HK-2 (cell line): ENCODE measurements at regions not wholly inside any gene's neighbourhood (a gene's known extent, or its start where the extent isn't known, plus 50 kb on each side); places are given as distances from the start of the nearest gene placed in this dataset.

Source experiments
- DNase-seq: peaks from one replicate; pipeline ENCODE4 v3.0.0-alpha.2; 2018; ENCODE audit not compliant: unreplicated experiment

DNA sequence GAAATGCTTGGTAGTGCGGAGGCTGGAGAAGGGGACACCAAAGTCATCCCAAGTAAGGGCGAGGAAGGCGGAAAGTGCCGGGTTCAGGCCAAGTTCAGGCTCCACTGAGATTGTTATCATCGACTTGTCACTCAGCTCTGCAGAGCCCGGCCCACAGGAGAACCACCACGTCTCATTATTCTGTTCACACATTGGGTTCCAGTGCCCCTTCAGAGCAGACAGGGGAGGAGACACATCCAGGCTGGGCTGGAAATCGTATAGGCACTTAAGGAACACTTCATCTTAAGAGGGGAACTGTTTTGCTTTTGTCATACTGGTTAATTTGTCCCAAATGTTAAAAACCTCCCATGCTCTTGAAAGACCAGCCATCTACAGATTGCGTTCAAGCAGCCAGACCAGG, 118.3 kb upstream of the ADAMTS18 start:
- DNase-seq, result no peak

DNA sequence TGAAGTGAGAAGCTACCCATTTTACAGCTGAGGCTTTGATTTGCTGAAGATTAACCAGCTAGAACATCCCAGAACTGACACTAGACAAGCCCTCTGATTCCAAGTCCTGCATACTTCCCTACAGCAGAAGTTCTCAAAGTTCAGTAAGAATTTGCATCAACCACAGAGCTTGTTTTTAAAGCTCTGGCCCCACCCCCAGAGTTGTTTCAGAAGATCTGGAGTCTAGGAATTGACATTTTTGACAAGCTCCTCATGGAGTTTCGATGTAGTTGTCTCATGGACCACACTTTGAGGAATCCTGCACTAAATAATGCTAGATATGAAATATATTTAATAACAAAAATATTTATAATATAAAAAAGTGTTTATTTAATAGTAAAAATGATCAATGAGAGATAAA, 120.3 kb upstream of the ADAMTS18 start:
- no peak for DNase-seq

DNA sequence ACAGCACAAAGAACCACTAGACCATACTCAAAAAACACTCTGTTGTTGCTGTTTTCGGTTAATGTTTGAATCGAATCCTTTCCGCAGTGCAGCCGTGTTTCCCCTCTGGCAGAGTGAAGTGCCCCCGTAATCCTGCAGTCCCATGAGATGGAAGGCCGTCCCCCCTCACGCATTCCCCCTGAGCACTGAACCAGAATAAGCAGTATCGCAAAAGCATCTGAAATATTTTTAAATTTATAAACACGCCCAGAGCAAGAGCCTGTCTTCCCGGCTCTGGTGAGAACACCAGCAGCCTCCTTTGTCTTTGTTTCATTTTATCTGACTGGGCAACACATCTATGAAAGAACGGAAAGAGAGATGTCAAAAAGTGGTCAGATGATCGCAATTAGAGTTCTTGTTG, 121.0 kb upstream of the ADAMTS18 start:
- peak; percentile 56 for DNase-seq

DNA sequence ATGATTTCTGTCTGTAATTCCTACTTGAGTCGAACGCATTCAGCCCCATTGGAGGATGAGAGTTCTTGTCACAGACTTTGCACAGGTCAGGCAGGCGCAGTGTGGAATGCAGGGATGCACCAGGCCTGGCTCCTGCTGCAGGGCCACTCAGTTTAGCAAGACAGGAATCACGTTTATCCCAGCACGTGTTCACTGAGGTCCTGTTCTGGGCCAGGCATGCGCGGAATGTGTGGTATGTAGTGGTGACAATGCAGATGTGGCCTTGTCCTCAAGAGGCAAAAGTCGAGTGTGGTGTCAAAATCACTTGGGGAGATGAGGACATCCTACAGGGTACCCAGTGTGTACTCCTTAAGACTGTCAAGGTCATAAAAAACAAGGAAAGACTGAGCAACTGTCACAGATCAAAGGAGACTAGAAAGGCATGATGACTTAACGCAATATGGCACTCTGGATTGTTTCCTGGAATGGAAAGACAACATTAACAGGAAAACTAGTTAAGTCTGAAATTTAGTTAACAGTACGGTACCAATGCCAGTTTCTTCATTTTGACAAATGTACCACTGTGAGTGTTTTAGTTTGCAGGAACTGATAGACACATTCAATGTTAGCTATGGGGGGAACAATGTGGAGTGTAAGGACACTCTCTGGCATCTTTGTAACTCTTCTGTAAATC, 121.5 kb upstream of the ADAMTS18 start:
- peak; percentile 54 for DNase-seq

DNA sequence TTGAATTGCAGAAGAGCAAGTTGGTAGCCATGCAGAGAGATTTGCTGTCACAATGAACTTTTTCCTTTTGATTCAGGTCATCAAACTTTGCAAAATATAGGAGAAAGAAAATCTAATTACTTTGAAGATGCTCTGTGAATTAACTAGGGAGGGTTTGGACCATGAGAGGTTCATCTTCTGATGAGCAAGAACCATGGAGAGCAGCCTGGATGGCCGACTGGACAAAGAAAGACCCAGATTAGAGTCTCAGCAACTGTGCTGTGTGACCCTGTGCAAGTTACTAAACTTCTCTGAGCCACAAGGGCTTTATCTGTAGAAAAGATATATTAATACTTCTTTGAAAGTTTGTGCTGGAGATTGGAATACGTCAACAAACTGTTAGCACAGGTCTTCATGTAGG, 122.6 kb upstream of the ADAMTS18 start:
- DNase-seq, result no peak

DNA sequence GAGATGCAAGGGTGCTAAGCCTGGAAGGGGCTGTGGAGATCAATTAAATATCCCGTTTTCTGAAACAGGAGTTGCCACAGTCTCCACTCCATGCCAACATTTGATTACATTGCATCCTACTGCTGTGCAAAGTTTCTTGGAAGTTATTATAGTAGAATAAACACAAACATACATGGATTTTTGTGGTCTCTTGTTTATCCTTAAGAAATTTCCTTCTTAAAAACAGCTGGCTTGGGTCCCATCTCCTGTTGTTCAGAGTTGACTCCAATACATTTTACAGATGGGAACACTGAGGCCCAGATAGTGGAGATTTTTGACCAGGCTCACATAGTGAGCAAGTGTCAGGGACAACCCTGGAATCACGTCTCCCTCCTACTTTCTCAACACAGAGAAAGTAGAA, 124.0 kb upstream of the ADAMTS18 start:
- DNase-seq, result no peak

DNA sequence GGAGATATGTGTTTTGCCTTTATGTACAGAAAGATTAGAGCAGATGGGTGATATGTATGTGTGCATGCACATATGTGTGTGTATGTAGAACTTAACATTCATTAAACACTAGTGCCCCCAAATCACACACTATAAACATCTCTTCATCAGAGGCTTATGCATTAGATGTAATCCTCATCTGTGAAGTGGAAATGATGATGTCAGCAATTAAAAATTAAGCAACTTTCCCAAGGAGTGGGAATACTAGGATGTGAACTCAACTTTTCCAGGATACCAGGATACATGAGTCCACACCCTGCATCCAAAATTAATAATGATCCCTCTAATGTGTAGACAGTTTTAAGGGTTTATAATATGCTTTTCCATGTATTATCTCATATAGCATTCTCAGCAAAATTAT, 127.7 kb upstream of the ADAMTS18 start:
- no peak for DNase-seq

DNA sequence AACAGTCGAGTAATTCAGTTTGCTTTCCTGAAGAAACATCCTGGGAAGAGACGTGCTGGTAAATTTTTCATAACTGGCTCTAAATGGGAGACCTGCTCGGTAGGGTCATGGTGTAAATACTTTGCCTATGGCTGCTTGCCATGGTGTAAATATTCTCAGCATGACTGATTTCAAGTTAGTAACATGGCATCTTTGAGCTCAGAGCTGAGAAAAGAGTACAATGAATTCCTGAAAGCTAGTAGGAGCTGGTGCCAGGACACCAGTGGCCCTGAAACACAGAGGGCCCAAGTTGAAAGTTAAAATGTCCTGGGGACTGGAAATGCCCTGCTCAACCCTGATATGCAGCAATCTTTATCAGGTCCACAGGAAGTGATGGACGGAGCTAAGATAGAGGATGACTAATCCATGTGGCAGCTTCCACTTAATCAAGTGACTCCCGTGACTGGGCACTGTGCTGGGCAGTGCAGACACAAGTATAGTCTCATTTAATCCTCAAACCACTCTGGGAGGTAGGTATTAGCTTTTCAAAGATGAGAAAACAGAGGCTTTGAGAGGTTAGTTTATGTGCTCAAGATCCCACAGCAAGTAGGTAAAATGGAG, 130.1 kb upstream of the ADAMTS18 start:
- no peak for DNase-seq

DNA sequence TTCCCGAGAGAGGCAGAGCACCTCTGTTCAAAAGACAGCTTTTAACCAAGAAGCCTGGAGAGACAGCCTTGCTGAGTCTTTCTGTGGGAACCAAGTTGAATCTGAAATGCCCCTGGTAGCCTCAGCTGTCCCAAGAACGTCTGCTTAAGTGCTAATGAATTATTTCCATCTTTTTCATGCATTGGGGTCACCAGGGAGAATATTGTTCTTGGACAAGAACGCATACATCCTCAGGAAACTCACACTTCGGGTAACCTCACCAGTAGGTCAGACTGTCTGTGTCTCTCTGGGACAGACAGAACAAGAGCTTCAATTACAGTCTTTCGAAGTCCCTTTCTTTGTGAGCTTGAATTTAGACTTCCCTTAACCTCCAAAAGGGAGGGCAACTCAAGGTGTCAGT, 134.6 kb upstream of the ADAMTS18 start:
- DNase-seq, result no peak

DNA sequence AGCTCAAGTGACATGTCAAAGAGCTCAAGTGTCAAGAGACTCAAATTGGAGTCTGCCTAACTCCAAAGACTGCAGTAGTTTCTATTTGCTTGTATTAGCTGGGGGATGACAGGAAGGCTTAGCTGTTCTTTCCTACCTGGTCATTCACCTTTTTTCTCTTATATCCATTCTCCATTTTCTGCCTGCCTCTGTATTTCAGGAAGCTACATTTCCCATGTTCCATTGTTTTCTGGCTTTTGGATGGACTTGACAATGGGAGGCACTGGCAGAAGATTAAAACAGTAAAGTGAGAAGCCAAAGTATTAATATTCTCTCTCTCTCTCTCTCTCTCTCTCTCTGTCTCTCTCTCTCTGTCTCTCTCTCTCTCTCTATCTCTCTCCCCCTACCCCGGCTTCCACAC, 135.7 kb upstream of the ADAMTS18 start:
- DNase-seq, result no peak

DNA sequence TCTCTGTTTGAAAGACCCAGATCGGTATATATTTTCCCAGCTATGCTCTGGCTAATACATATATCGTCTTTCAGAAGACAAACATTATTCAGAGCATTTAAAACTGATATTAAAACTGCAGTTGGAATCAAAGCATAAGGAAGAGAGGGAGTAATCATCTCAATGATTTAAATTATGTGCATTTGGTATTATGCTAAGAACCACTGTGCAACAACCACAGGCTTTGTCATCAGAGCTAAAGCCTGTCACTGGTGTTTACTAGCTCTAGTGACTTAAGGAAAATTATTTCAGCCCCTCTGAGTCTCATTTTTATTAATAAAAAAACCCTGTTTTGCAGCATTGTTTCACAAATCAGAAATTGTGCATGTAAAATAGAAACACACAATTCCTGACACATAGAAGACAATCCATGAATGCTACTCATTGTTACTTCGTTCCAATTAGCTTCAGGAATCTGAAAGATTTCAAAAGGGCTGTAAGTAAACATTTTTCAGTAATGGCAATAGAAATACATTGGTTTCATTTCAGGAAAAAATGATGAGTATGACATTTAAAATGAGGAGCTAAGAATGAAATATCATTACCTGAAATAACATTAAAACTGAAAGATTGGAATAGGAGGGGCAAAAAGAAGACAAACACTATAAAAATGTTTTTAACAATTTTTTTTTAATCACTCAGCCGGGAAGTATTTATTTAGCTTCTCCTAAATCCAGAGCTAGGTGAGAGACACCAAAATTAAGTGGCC, 136.5 kb upstream of the ADAMTS18 start:
- no peak for DNase-seq

DNA sequence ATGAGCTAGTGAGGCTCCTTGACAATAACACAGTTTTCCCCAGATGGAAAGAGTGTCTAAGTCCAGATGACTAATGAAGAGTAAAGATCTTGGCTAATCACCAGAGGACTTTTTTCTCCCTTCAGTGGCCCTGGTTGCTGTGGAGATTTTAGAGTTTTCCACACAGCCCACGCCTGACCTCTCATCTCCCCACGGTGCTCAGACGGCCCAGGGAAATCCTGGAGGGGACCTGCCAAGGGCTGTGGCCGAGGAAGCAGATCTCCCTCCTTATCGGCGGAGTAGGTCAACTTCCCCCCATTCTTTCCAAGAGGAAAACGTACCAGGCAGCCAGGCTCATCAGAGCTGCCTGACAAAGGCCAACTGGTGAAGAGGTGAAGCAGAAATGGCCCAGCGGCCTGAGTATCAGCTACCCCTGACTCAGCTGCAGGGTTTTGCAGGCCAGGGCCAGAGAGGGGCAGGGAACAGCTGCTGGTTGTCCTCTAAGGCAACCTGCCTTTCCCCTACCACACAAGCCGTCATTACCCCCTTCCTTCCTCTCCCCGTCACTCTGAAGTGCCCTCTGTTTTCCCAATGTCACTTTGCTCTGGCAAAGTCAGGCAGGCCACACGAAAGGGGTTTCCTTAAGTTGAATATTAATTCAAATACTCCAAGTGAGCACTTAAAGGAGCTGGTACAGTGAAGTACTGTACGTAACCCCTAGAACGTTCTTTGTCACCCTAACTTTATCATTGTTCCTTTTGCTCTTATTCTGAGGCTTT, 140.2 kb upstream of the ADAMTS18 start:
- no peak for DNase-seq

DNA sequence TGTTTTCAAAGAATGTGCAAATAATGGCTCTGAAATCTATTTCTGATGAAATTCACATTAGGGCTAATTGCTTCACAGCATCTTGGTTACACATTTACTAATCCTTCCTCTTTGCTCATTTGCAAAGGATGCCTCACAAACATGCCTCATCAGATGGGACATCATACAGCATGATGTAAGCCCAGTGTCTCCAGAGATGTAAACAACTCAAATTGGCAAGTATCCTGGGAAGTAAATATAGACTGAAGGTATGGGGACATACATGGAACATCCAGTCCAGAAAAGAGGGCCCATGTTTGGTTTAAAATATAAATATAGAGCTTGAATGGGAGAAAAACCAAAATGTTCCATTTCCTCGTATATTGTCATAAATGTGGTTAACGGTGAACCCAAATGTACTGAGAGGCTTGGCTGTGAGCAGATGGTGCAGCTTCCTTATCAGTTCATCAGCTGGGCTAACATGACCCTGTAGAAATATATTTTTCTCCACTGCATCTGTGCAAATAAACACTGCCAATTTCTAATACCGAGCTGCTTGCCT, 142.9 kb upstream of the NUDT7 start:
- no peak for DNase-seq

DNA sequence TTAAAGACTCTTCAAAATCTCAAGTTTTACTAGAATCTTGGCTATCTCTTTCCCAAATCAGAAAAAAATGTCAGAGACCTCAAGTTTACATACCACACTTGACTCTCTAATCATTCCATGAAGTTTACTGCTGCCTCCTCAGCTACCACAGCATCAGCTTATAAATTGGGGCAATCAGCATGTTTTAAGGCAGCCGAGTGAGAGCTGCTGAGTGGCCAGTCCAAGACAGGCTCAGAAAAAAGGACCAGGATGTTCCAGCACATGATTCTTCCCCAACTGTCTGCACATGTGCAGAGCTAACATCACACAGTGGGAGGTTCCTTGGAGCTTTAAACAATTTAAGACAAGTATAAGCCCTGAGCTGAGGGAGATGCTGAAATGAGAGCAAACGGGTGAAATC, 140.6 kb upstream of the NUDT7 start:
- no peak for DNase-seq

DNA sequence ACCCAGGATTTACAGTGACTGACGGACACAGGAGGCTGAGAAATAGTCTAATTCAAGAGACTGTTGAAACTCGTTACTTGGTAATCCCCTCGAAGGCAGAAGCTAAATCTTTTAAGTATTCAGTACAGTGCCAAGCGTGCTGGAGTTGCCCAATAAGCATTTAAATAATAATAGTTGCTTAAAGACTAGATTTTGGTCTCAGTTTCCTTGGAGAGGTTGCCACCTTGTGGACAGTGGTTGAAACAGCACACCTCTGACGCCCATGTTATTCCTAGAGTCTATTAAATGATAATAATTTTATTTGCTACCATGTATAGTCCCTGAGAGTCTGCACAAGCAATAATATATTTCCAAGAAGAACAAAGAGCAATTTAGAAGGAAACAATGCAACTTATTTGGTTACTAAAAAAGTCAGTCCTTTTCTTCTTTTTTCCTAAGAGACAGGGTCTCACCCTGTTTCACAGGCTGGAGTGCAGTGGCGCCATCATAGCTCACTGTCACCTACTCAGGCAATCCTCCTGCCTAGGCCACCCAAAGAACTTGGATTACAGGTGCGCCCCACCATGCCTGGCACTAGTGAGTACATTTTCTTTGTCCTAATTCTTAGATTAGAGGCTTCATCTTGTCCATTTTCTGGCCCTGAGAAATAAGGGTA, 138.0 kb upstream of the NUDT7 start:
- peak; percentile 38 for DNase-seq

DNA sequence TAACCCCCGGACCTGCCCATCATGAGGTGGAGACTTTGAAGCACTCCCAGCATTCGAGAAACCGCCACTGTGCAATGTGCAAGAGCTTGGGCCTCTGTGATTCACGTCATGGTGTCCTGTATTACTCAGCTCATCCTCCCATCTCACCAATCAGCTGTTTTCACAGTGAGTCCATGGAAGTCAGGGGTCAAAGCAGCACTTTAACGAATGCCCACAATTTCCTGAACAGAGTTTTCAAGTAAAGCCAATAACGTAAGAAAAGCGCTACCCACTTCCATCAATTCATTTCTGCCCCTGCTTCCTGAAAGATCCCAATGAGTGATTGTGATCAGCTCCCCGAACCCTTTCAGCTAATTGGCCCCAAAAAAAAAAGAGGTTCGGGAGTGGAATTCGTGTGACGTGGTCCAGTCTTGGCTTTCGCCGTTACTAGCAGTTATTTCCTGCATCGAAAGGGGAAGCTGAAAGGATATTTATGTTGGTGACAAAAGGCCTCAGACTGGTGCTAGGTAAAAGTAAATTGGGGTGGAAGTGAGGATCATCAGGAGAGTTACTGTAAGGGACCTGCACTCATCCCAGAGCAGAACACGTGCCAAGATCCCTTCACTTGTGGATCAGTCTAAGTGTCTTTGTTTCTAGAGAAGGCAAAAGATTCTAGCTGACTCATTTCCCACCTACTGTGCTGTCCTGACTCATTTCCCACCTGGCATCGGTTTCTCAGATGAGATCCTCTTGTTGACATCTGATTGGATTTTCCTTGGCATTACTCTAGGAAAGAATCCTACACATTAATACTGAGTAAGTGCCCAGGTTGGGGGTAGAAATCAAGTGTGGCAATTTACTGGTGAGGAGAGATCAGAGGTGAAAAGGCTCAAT, 136.7 kb upstream of the NUDT7 start:
- DNase-seq, result no peak

DNA sequence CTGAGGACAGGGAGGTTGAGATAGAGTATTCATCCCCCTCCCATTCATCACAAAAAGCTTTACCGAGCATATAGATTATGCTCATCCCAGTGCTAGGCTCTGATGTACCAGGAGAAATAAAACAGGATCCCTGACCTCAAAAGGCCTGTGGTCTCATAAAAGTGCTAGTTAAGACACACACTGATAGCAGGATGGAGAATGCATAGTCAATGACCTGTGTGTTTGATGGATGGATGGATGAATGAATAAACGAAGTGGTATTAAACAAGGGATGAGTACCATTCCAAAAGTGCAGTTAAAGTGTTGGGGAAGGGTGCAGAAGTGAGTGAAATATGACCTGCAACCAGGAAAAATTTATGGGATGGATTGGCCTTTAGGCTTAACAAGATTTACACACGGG, 133.9 kb upstream of the NUDT7 start:
- no peak for DNase-seq

DNA sequence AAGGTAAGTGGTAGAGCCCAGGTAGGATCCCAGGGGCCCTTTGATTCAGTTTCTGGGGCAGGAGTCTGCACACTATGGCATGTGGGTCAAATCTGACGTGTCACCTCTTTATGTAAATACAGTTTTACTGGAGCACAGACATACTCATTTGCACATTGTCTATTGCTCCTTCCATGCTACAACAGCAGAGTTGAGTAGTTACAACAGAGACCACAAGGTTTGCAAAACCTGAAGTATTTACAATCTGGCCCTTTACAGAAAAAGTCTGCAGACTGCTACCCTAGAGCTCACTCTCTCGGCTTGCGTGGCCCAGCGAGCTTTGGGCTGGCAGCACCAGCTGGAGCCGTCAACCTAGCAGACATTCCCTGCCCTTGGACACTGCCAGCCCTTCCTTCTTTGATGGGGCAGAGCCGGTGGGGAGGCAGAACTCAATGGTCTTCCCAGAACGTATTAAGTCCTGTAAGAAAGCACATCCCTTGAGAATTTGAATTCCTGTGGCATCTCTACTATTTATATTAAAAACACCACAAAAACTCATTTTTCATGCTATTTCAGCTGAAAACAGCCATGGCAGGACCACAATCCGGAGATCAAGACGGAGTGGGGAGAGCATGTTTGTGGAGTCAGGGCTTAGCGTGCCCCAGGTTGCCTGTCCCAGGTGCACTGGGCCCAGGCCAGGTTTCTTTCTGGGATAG, 133.1 kb upstream of the NUDT7 start:
- no peak for DNase-seq

DNA sequence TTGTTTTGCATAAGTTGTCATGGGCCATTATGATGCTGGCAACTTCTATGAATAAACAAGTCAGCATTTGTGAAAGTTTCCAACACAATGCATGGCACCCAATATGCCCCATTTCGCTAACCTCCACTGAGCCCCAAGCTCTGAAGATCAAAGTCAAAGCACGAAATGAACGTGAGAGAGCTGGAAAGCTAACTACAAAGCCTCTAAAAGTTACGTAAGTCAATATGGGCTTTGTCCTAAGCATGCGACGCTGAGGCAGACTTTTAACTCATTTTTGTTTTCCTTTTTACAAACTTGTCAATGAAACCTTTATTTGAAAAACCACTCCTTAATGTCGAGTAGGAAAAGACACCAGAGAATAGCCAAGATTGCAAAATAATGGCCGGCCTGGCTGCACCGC, 131.6 kb upstream of the NUDT7 start:
- no peak for DNase-seq

DNA sequence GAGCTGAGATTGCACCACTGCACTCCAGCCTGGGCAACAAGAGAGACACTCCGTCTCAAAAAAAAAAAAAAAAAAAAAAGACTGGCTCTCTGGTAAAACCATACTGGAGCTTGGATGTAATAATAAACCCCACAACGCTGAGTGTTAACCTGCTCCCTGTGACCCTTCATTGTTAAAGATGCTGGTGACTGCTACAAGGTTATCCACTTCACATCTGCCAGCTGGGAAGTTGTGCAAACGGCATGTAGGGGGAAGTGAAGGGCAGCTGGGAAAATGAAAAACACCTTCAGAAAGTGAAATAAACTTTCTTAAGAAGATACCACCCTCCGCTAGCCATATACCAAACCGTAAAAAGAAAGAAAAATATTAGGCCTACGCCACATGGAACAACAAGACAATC, 131.0 kb upstream of the NUDT7 start:
- no peak for DNase-seq
